A549 (cell line): ENCODE measurements at regions not wholly inside any gene's neighbourhood (a gene's known extent, or its start where the extent isn't known, plus 50 kb on each side); places are given as distances from the start of the nearest gene placed in this dataset.

Experiments
- ATAC-seq, 2 experiments: fragments of 200-7000 bp in 1 of 2; fragments of >200 bp in 1 of 2; cut with Nextera tagmentation in 1 of 2; cut with Tn5 transposase in 1 of 2; 3 replicates each; pipeline versions ENCODE4 v1.8.0 to v1.9.1; 2018 to 2020; ENCODE audit warnings: mild to moderate bottlenecking in 1 of 2, moderate library complexity in 1 of 2
- CTCF ChIA-PET: fragments of 300-600 bp; sonication (Branson Sonifier 250); formaldehyde crosslinking; extraction: SDS; loops from one replicate; lab custom pipeline; 2021; ENCODE audit warnings: antibody characterized with exemption, inconsistent platforms; lab: Yijun Ruan, JAX
- POLR2A ChIA-PET: fragments of 350-600 bp; formaldehyde crosslinking; extraction: SDS; loops from one replicate; lab custom pipeline; 2021; ENCODE audit warnings: antibody characterized with exemption, inconsistent platforms; lab: Yijun Ruan, JAX
- DNase-seq, 2 experiments: peaks; one replicate each; pipeline versions ENCODE4 v3.0.0 to v3.0.0-alpha.2; 2011 to 2016; ENCODE audit warnings: low read depth in 1 of 2, low spot score in 1 of 2
- FAIRE-seq: peaks from 2 replicates; lab custom pipeline; 2011; peaks lifted over from hg19 to GRCh38; lab: Jason Lieb, UNC
- H3K27ac ChIP-seq, 2 experiments: fragments of >200 bp; sonication (Bioruptor Twin); formaldehyde crosslinking; 3 replicates each; pipeline ENCODE4 v1.5.1; 2016 to 2017
- H3K4me1 ChIP-seq: fragments of >200 bp; sonication (Bioruptor Twin); formaldehyde crosslinking; 3 replicates; pipeline ENCODE4 v1.6.1; 2016
- H3K4me2 ChIP-seq: fragments of >200 bp; sonication (Bioruptor Twin); formaldehyde crosslinking; 3 replicates; pipeline ENCODE4 v1.6.1; 2016
- H3K4me3 ChIP-seq: fragments of >200 bp; sonication (Bioruptor Twin); formaldehyde crosslinking; 3 replicates; pipeline ENCODE4 v1.5.1; 2016
- H3K9me3 ChIP-seq: fragments of >200 bp; sonication (Bioruptor Twin); formaldehyde crosslinking; 3 replicates; pipeline ENCODE4 v1.6.1; 2016
- BHLHE40 ChIP-seq: IDR thresholded peaks from 2 replicates; pipeline ENCODE4 v1.6.1; 2012; ENCODE audit warnings: low read depth, low read length, inconsistent platforms
- CHD2 ChIP-seq: fragments of 150-350 bp; IDR thresholded peaks from 2 replicates; pipeline ENCODE4 v1.6.1; 2014; ENCODE audit warnings: low read length; ENCODE audit not compliant: partially characterized antibody
- EHMT2 ChIP-seq: fragments of 200-600 bp; sonication (generic); IDR thresholded peaks from 2 replicates; pipeline ENCODE4 v1.6.1; 2016; ENCODE audit warnings: antibody characterized with exemption, low read depth, mild to moderate bottlenecking, moderate library complexity
- EP300 ChIP-seq, 2 experiments: fragments of >200 bp; sonication (Bioruptor Twin); formaldehyde crosslinking; IDR thresholded peaks; 2 replicates in 1 of 2; 3 replicates in 1 of 2; pipeline ENCODE4 v1.6.1; 2016 to 2017
- FOSL2 ChIP-seq, 2 experiments: fragments of 450-650 bp in 1 of 2; fragments of >200 bp in 1 of 2; sonication (Bioruptor Twin) in 1 of 2; formaldehyde crosslinking; IDR thresholded peaks; 2 replicates each; pipeline versions ENCODE4 v1.5.0 to v1.6.1; 2016 to 2020; ENCODE audit warnings: mild to moderate bottlenecking in 1 of 2, moderate library complexity in 1 of 2
- GATA3 ChIP-seq: IDR thresholded peaks from 2 replicates; pipeline ENCODE4 v1.6.1; 2012; ENCODE audit warnings: borderline replicate concordance
- HEYL ChIP-seq: fragments of 250-450 bp; sonication (Bioruptor Pico); IDR thresholded peaks from 2 replicates; pipeline ENCODE4 v1.8.0; 2021; ENCODE audit warnings: mild to moderate bottlenecking, moderate library complexity
- JUN ChIP-seq, 2 experiments: fragments of >200 bp; sonication (Bioruptor Twin); formaldehyde crosslinking; IDR thresholded peaks; 2 replicates in 1 of 2; 3 replicates in 1 of 2; pipeline ENCODE4 v1.6.1; 2016 to 2017
- MAFK ChIP-seq: fragments of 450-650 bp; IDR thresholded peaks from 2 replicates; pipeline ENCODE4 v1.6.1; 2014; ENCODE audit not compliant: partially characterized antibody
- MAZ ChIP-seq: fragments of 150-350 bp; IDR thresholded peaks from 2 replicates; pipeline ENCODE4 v1.6.1; 2014; ENCODE audit warnings: antibody characterized with exemption, low read depth, low read length, borderline replicate concordance
- RCOR1 ChIP-seq: fragments of 150-350 bp; IDR thresholded peaks from 2 replicates; pipeline ENCODE4 v1.6.1; 2014; ENCODE audit warnings: antibody characterized with exemption, low read length, low read depth
- SMC3 ChIP-seq: fragments of >200 bp; sonication (Bioruptor Twin); formaldehyde crosslinking; IDR thresholded peaks from 3 replicates; pipeline ENCODE4 v1.6.1; 2018; ENCODE audit warnings: inconsistent platforms
- SREBF2 ChIP-seq: fragments of 450-650 bp; IDR thresholded peaks from 2 replicates; pipeline ENCODE4 v1.6.1; 2014; ENCODE audit warnings: mild to moderate bottlenecking, moderate library complexity
- ZNF302 ChIP-seq: fragments of 250-450 bp; sonication (Bioruptor Pico); IDR thresholded peaks from 2 replicates; pipeline ENCODE4 v1.9.0; 2021; ENCODE audit warnings: inconsistent platforms, mild to moderate bottlenecking, moderate library complexity
- WGBS: methylation state at CpG from one replicate; pipeline ENCODE4 v1.1.6; 2017; ENCODE audit errors: missing lambda C conversion rate; 5-methylcytosine and 5-hydroxymethylcytosine counted together
- TF ChIP-seq, protein P1 (sequence below): fragments of >200 bp; sonication (Bioruptor Twin); formaldehyde crosslinking; IDR thresholded peaks from 3 replicates; pipeline ENCODE4 v1.6.1; 2016
- TF ChIP-seq, protein P2 (sequence below): fragments of 200-600 bp; sonication (generic); IDR thresholded peaks from 2 replicates; pipeline ENCODE4 v1.6.1; 2016; ENCODE audit warnings: antibody characterized with exemption, mild to moderate bottlenecking, moderate library complexity
- TF ChIP-seq, protein P3 (sequence below): fragments of >200 bp; sonication (Bioruptor Twin); formaldehyde crosslinking; IDR thresholded peaks from 2 replicates; pipeline ENCODE4 v1.6.1; 2016
- TF ChIP-seq, protein P4 (sequence below): fragments of >200 bp; sonication (Bioruptor Twin); formaldehyde crosslinking; IDR thresholded peaks from 3 replicates; pipeline ENCODE4 v1.5.1; 2016
- TF ChIP-seq, protein P5 (sequence below): fragments of 250-450 bp; sonication (Bioruptor Pico); IDR thresholded peaks from 2 replicates; pipeline ENCODE4 v1.5.0; 2021; ENCODE audit warnings: mild to moderate bottlenecking, moderate library complexity, borderline replicate concordance

DNA sequence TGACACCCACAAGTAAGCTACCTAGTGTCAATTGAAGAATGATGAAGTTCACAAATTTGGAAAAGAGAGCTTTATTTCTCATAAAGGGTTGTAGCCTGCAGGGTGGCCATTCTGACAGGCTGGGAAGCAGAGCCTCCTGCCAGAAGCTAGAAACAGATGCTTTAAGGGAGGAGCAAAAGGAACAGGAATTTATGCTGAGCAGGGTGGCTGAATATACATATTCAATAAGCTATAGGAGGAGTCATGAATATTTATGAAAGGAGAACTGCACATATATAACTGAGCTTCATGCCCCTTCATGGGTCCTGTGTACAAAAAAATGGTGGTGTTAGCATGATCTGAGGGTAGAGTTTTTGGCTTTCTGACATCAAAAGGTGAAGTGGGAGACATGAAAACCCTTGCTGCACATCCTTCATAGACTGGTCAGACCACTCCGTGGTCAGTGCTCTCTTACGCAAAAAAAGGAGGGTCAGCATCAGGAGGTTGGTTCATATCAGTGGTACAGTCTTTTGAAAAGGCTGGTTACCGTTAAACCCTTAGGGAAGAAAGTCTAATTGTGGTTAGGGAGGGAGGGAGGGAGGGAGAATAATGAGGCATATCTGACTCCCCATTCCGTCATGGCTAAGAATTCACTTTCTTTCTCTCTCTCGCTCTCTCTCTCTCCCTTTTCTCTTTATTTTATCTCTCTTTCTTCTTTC lies 121.4 kb downstream of the LUZP4 start:
- WGBS: 83% methylated on average over 5 of the region's 5 CpGs
- no peak for ATAC-seq
- FAIRE-seq: peak; percentile 49
- Histone ChIP-seq H3K4me3 (no peak overlapping the region), H3K4me1 (no peaks in the 10 kb centered on the region), H3K4me2 (no peak overlapping the region), H3K9me3 (no peaks in the 10 kb centered on the region), H3K27ac (no peak overlapping the region)
- no peak for DNase-seq
- TF ChIP-seq BHLHE40: no peak
- TF ChIP-seq, protein P1, sequence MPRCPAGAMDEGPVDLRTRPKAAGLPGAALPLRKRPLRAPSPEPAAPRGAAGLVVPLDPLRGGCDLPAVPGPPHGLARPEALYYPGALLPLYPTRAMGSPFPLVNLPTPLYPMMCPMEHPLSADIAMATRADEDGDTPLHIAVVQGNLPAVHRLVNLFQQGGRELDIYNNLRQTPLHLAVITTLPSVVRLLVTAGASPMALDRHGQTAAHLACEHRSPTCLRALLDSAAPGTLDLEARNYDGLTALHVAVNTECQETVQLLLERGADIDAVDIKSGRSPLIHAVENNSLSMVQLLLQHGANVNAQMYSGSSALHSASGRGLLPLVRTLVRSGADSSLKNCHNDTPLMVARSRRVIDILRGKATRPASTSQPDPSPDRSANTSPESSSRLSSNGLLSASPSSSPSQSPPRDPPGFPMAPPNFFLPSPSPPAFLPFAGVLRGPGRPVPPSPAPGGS: no peak
- TF ChIP-seq, protein P2, sequence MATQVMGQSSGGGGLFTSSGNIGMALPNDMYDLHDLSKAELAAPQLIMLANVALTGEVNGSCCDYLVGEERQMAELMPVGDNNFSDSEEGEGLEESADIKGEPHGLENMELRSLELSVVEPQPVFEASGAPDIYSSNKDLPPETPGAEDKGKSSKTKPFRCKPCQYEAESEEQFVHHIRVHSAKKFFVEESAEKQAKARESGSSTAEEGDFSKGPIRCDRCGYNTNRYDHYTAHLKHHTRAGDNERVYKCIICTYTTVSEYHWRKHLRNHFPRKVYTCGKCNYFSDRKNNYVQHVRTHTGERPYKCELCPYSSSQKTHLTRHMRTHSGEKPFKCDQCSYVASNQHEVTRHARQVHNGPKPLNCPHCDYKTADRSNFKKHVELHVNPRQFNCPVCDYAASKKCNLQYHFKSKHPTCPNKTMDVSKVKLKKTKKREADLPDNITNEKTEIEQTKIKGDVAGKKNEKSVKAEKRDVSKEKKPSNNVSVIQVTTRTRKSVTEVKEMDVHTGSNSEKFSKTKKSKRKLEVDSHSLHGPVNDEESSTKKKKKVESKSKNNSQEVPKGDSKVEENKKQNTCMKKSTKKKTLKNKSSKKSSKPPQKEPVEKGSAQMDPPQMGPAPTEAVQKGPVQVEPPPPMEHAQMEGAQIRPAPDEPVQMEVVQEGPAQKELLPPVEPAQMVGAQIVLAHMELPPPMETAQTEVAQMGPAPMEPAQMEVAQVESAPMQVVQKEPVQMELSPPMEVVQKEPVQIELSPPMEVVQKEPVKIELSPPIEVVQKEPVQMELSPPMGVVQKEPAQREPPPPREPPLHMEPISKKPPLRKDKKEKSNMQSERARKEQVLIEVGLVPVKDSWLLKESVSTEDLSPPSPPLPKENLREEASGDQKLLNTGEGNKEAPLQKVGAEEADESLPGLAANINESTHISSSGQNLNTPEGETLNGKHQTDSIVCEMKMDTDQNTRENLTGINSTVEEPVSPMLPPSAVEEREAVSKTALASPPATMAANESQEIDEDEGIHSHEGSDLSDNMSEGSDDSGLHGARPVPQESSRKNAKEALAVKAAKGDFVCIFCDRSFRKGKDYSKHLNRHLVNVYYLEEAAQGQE: no peak
- TF ChIP-seq, protein P3, sequence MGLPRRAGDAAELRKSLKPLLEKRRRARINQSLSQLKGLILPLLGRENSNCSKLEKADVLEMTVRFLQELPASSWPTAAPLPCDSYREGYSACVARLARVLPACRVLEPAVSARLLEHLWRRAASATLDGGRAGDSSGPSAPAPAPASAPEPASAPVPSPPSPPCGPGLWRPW: no peak
- no peak for TF ChIP-seq JUN (IDR thresholded peaks at IDR 0.05)
- TF ChIP-seq SREBF2: no peak
- TF ChIP-seq EP300 (IDR thresholded peaks at IDR 0.05): no peak
- no peak for TF ChIP-seq MAFK
- no peak for TF ChIP-seq RCOR1
- TF ChIP-seq CHD2: no peak
- TF ChIP-seq FOSL2 (IDR thresholded peaks at IDR 0.05): no peak
- no peak for TF ChIP-seq FOSL2 (CRISPR knock-in tag; IDR thresholded peaks at IDR 0.05)
- ChIA-PET CTCF (no interaction called here), POLR2A (no interaction called here)

DNA sequence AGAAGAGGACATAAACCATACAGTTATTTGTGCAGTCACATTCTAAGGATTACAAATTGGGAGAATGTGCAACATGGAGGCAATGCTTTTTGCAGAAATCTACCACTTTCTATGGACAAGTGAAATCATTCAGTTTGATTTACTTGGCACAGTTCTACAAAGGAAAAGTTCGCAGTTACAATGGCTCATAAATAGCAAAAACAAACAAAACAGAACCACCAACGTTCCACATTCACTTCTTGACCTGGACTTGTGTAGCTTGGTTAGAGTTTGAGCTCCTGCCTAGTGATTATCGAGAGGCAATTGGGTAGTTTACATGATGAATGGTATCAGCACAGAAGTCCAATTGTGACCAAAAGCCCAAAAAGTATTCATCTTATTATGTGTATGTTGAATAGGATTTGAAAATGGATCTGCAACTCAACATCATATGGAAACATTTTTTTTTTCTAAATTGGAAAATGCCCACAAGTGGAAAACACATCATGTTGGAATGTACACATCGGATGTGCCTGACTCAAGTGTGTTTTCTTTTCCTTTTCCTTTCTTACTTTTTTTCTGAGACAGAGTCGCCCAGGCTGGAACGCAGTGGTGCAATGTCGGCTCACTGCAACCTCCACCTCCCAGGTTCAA lies 123.8 kb downstream of the LUZP4 start:
- DNase-seq (no peak), ATAC-seq (no peak), FAIRE-seq (no peak)
- H3K27ac ChIP-seq: no peak overlapping the region
- no peaks in the 10 kb centered on the region for H3K9me3 ChIP-seq
- no peak overlapping the region for H3K4me3 ChIP-seq
- no peak overlapping the region for H3K4me2 ChIP-seq
- no peaks in the 10 kb centered on the region for H3K4me1 ChIP-seq
- CTCF ChIA-PET: no interaction called here
- 60% methylated on average over 7 of the region's 7 CpGs for WGBS
- POLR2A ChIA-PET: no interaction called here
- no peak for TF ChIP-seq ZNF302 (CRISPR knock-in tag)
- no peak for TF ChIP-seq EHMT2

DNA sequence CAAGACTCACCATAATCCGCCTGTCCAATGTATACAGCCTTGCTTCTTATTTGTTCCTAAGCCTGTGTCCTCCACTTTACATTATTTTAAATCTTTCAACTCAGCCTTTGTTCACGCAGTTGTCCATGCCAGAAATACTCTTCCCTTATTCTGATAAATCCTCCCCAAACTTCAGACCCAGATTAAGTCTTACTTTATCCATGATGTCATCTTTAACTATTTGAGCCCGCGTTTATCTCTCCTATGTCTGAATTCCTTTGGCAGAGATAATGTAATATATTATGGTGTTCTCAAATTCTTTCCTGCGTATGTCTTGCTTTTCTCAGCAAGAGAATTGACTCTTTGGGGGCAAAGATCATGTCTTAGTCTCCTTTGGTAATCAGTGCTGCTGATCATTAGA lies 129.6 kb downstream of the LUZP4 start:
- H3K4me1 ChIP-seq: no peaks in the 10 kb centered on the region
- H3K4me3 ChIP-seq: no peak overlapping the region
- WGBS: 78% methylated on average over 5 of the region's 5 CpGs
- H3K9me3 ChIP-seq: no peaks in the 10 kb centered on the region
- no peak for DNase-seq
- ChIA-PET POLR2A (no interaction called here), CTCF (no interaction called here)
- no peak for FAIRE-seq
- H3K27ac ChIP-seq: no peak overlapping the region
- no peak for ATAC-seq
- no peak overlapping the region for H3K4me2 ChIP-seq
- TF ChIP-seq, protein P4, sequence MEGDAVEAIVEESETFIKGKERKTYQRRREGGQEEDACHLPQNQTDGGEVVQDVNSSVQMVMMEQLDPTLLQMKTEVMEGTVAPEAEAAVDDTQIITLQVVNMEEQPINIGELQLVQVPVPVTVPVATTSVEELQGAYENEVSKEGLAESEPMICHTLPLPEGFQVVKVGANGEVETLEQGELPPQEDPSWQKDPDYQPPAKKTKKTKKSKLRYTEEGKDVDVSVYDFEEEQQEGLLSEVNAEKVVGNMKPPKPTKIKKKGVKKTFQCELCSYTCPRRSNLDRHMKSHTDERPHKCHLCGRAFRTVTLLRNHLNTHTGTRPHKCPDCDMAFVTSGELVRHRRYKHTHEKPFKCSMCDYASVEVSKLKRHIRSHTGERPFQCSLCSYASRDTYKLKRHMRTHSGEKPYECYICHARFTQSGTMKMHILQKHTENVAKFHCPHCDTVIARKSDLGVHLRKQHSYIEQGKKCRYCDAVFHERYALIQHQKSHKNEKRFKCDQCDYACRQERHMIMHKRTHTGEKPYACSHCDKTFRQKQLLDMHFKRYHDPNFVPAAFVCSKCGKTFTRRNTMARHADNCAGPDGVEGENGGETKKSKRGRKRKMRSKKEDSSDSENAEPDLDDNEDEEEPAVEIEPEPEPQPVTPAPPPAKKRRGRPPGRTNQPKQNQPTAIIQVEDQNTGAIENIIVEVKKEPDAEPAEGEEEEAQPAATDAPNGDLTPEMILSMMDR: no peak
- TF ChIP-seq MAFK (no peak), GATA3 (no peak), SREBF2 (no peak), HEYL (CRISPR knock-in tag) (no peak), SMC3 (no peak), MAZ (no peak), JUN (IDR thresholded peaks at IDR 0.05) (no peak)
- TF ChIP-seq, protein P2: no peak
- TF ChIP-seq, protein P5, sequence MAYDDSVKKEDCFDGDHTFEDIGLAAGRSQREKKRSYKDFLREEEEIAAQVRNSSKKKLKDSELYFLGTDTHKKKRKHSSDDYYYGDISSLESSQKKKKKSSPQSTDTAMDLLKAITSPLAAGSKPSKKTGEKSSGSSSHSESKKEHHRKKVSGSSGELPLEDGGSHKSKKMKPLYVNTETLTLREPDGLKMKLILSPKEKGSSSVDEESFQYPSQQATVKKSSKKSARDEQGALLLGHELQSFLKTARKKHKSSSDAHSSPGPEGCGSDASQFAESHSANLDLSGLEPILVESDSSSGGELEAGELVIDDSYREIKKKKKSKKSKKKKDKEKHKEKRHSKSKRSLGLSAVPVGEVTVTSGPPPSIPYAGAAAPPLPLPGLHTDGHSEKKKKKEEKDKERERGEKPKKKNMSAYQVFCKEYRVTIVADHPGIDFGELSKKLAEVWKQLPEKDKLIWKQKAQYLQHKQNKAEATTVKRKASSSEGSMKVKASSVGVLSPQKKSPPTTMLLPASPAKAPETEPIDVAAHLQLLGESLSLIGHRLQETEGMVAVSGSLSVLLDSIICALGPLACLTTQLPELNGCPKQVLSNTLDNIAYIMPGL: no peak
